Progenitor cell of endocrine pancreas (in vitro differentiated cells): ENCODE measurements at regions not wholly inside any gene's neighbourhood (a gene's known extent, or its start where the extent isn't known, plus 50 kb on each side); places are given as distances from the start of the nearest gene placed in this dataset.

Experiments
- DNase-seq: peaks from one replicate; pipeline ENCODE4 v3.0.0; 2021; ENCODE audit warnings: low spot score; ENCODE audit not compliant: unreplicated experiment
- H3K27ac Mint-ChIP-seq: 2 replicates; pipeline ENCODE4 v1.8.0; 2021; ENCODE audit warnings: mild to moderate bottlenecking, moderate library complexity, mixed read lengths
- H3K27me3 Mint-ChIP-seq: 2 replicates; pipeline ENCODE4 v1.8.0; 2021; ENCODE audit warnings: mixed read lengths
- H3K36me3 Mint-ChIP-seq: 2 replicates; pipeline ENCODE4 v1.8.0; 2022; ENCODE audit warnings: mixed read lengths; ENCODE audit not compliant: insufficient read depth
- H3K4me1 Mint-ChIP-seq: 2 replicates; pipeline ENCODE4 v1.8.0; 2021; ENCODE audit warnings: low read depth, mixed read lengths
- H3K4me3 Mint-ChIP-seq: 2 replicates; pipeline ENCODE4 v1.8.0; 2021; ENCODE audit warnings: low read depth, mild to moderate bottlenecking, moderate library complexity, mixed read lengths
- H3K9me3 Mint-ChIP-seq: 2 replicates; pipeline ENCODE4 v1.8.0; 2021; ENCODE audit warnings: low read depth, mixed read lengths
- TF ChIP-seq, protein P1 (sequence below): fragments of 200-600 bp; sonication (generic); IDR thresholded peaks from one replicate; pipeline ENCODE4 v1.5.0; 2021; ENCODE audit warnings: antibody characterized with exemption, mild to moderate bottlenecking; ENCODE audit not compliant: unreplicated experiment

DNA sequence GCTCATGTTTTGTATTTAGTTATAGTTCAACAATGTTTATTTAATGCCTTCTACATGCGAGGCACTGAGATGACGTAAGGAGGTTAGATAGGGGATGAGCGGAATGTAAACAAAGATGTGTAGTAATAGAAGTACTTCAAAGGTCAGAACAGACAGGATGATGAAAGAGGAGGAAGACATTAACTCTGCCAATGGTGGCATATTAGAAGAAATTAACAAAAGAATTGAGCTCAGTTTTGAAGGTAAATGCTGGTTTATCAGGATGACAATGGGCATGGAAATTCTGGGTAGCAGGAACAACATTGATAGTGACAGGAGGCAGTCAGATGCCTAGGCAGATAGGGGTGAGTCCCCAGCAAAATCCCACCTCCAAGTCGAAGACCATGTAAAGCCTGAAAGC is 62.3 kb upstream of the PGRMC2 start:
- H3K27me3 Mint-ChIP-seq: no peaks in the 10 kb centered on the region
- H3K4me3 Mint-ChIP-seq: no peak overlapping the region
- DNase-seq: no peak
- TF ChIP-seq, protein P1, sequence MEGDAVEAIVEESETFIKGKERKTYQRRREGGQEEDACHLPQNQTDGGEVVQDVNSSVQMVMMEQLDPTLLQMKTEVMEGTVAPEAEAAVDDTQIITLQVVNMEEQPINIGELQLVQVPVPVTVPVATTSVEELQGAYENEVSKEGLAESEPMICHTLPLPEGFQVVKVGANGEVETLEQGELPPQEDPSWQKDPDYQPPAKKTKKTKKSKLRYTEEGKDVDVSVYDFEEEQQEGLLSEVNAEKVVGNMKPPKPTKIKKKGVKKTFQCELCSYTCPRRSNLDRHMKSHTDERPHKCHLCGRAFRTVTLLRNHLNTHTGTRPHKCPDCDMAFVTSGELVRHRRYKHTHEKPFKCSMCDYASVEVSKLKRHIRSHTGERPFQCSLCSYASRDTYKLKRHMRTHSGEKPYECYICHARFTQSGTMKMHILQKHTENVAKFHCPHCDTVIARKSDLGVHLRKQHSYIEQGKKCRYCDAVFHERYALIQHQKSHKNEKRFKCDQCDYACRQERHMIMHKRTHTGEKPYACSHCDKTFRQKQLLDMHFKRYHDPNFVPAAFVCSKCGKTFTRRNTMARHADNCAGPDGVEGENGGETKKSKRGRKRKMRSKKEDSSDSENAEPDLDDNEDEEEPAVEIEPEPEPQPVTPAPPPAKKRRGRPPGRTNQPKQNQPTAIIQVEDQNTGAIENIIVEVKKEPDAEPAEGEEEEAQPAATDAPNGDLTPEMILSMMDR: no peak
- peaks cover 6% of the 10 kb centered on the region for H3K4me1 Mint-ChIP-seq
- H3K27ac Mint-ChIP-seq: no peak overlapping the region
- no peaks in the 10 kb centered on the region for H3K36me3 Mint-ChIP-seq
- H3K9me3 Mint-ChIP-seq: no peaks in the 10 kb centered on the region

DNA sequence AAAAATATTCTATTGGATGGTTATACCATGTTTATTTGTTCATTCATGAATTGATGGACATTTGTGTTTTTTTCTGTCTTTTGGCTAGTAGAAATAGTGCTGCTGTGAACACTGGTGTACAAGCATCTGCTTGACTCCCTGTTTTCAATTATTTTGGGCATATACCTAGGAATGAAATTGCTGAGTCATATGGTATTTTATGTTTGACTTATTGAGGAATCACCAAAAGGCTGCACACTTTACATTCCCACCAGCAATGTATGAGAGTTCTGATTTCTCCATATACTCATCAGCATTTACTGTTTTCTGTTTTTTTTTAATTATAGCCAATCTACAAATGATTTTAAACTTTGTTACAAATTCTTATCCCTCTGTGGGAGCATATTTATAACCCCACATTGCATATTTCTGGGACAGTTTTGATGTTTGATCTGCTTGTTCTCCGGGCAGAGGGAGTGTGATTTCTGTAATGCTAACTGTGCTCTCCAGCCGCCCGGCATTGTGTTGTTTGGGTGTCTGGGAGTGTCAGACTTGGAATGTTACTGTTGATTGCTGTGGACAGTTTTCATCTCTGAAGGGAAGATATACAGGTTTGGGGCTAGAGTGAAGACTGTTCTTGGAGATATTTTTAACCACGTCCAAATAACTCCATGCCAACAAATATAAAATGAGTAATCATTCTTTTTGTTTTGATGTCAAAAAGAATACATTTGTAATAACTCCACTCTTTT is 60.5 kb upstream of the PGRMC2 start:
- no peaks in the 10 kb centered on the region for H3K4me1 Mint-ChIP-seq
- H3K27me3 Mint-ChIP-seq: no peaks in the 10 kb centered on the region
- no peak for DNase-seq
- no peaks in the 10 kb centered on the region for H3K36me3 Mint-ChIP-seq
- H3K9me3 Mint-ChIP-seq: no peaks in the 10 kb centered on the region
- TF ChIP-seq, protein P1: no peak
- no peak overlapping the region for H3K4me3 Mint-ChIP-seq
- no peak overlapping the region for H3K27ac Mint-ChIP-seq

DNA sequence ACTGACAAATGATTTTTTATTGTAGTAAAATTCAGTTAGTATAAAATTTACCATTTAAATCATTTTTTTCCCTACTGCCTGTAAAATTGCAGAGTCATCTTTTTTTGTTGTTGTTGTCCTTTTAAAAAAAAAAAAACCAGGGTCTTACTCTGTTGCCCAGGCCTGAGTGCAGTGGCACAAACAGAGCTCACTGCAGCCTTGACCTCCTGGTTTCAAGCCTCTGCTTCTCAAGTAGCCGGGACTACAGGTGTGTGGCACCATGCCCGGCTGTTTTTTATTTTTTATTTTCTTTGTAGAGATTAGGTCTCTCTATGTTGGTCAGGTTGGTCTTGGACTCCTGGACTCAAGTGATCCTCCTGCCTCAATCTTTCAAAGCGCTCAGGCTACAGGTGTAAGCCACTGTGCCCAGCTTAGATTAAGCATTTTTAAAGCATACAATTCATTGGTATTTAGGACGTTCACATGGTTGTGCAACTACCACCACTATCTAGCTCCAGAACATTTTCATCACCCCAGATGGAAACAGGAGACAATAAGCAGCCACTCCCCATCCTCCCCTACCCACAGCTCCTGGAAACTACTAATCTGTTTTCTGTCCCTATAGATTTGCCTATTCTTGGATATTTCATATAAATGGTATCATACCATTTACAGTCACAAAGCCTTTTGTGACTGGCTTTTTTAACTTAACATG is 59.7 kb upstream of the PGRMC2 start:
- Mint-ChIP-seq H3K36me3 (no peaks in the 10 kb centered on the region), H3K4me1 (no peaks in the 10 kb centered on the region), H3K4me3 (no peak overlapping the region), H3K27ac (no peak overlapping the region), H3K9me3 (no peaks in the 10 kb centered on the region), H3K27me3 (no peaks in the 10 kb centered on the region)
- DNase-seq: no peak
- TF ChIP-seq, protein P1: no peak

DNA sequence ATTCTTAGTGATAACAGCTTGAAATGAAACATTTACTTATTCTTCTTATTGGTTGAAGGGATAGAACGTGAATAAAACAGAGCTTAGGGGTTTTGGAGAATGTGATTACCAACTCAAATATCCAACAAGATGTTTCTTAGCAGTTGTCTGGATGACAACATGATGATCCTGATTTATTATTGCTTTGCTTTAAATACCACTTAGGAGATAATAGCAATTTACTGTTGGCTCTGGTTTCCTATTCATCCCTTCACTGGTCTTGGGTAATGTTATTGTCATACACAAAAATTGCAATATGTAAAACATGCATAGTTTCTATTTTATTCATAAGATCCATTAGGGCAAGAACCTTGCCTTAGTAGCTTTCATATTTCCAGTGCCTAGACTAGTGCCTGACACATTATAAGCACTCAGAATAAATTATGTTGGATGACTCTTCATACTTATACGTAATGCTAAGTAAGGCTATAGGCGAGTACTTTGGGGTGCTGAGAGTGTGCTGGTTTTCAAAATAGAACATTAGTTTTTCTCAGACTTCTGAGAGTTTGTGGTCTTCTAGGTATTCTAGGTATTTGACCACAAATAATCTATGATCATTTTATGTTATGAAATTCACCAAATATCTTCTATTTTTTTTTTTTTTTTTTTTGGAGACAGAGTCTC is 58.6 kb upstream of the PGRMC2 start:
- Mint-ChIP-seq H3K27me3 (no peaks in the 10 kb centered on the region), H3K27ac (no peak overlapping the region), H3K9me3 (no peaks in the 10 kb centered on the region), H3K36me3 (no peaks in the 10 kb centered on the region), H3K4me3 (no peak overlapping the region), H3K4me1 (no peaks in the 10 kb centered on the region)
- DNase-seq: no peak
- TF ChIP-seq, protein P1: no peak

DNA sequence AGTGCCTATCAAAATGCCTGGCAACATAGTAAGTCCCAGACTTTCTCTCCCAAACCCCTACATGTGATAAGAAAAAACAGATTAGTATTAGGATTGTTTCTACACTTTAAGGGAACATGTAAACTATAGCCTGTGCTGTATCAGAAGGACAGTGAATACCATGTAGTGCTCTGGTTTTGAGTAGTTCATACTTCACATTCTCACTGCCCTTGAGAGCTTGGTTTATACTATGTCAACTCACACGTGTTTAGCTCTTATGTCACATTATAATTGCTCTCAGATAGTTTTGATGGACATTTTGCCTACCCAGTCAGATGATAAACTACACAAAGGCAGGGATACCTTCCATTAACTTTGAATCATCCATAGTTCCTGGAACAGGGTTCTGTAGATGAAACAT is 58.0 kb upstream of the PGRMC2 start:
- H3K27me3 Mint-ChIP-seq: no peaks in the 10 kb centered on the region
- no peak overlapping the region for H3K4me3 Mint-ChIP-seq
- no peaks in the 10 kb centered on the region for H3K36me3 Mint-ChIP-seq
- no peak overlapping the region for H3K27ac Mint-ChIP-seq
- no peaks in the 10 kb centered on the region for H3K4me1 Mint-ChIP-seq
- DNase-seq: no peak
- TF ChIP-seq, protein P1: no peak
- no peaks in the 10 kb centered on the region for H3K9me3 Mint-ChIP-seq
